SK-N-SH (cell line): ENCODE measurements at regions not wholly inside any gene's neighbourhood (a gene's known extent, or its start where the extent isn't known, plus 50 kb on each side); places are given as distances from the start of the nearest gene placed in this dataset.
"Not testable (repeated sequence)": the region's sequence is repeated elsewhere in the genome, so short reads cannot be mapped to it uniquely, and the experiment has no call there.

Experiments used
- CTCF ChIA-PET: fragments of 300-600, 350-600 bp; formaldehyde crosslinking; extraction: SDS; loops from one replicate; lab custom pipeline; 2021; lab: Yijun Ruan, JAX
- POLR2A ChIA-PET: fragments of 350-600 bp; sonication (Branson Sonifier 250); formaldehyde crosslinking; extraction: SDS; loops from one replicate; lab custom pipeline; 2020; ENCODE audit warnings: antibody characterized with exemption, inconsistent platforms; lab: Yijun Ruan, JAX
- DNase-seq: peaks from one replicate; pipeline ENCODE4 v3.0.0; 2012
- H2AFZ ChIP-seq: fragments of 200-600 bp; sonication (generic); 2 replicates; pipeline ENCODE4 v1.8.1; 2016; ENCODE audit warnings: antibody characterized with exemption, mild to moderate bottlenecking, low read depth
- H3F3A ChIP-seq: fragments of 200-600 bp; sonication (generic); replicated peaks from 2 replicates; pipeline ENCODE3; 2016; ENCODE audit warnings: antibody characterized with exemption, mild to moderate bottlenecking; ENCODE audit not compliant: insufficient read depth
- H3K27ac ChIP-seq, 2 experiments: fragments of 200-500 bp in 1 of 2; fragments of 200-600 bp in 1 of 2; sonication (Bioruptor generic) in 1 of 2; sonication (generic), shearing (Covaris generic) in 1 of 2; 2 replicates each; pipeline versions ENCODE4 v1.5.1 to v1.6.1; 2014 to 2016; ENCODE audit warnings: low read depth in 2 of 2, inconsistent platforms in 1 of 2, low read length in 1 of 2, mild to moderate bottlenecking in 1 of 2, mixed read lengths in 1 of 2
- H3K27me3 ChIP-seq: fragments of 200-600 bp; sonication (generic), shearing (Covaris generic); 2 replicates; pipeline ENCODE4 v1.6.1; 2016; ENCODE audit warnings: mixed run types; ENCODE audit not compliant: insufficient read depth
- H3K36me3 ChIP-seq, 2 experiments: fragments of 200-500 bp in 1 of 2; fragments of 200-600 bp in 1 of 2; sonication (Bioruptor generic) in 1 of 2; sonication (generic) in 1 of 2; replicated peaks in 1 of 2; 2 replicates each; pipeline versions ENCODE3 to v1.5.1; 2014 to 2016; ENCODE audit warnings: low read length in 1 of 2, mild to moderate bottlenecking in 1 of 2; ENCODE audit not compliant: insufficient read depth in 2 of 2, control insufficient read depth in 1 of 2
- H3K4me1 ChIP-seq, 2 experiments: fragments of 200-500 bp in 1 of 2; fragments of 200-600 bp in 1 of 2; sonication (Bioruptor generic) in 1 of 2; sonication (generic), shearing (Covaris generic) in 1 of 2; 2 replicates each; pipeline versions ENCODE4 v1.5.1 to v1.6.1; 2014 to 2016; ENCODE audit warnings: low read depth in 1 of 2, low read length in 1 of 2, mixed run types in 1 of 2; ENCODE audit not compliant: insufficient read depth in 2 of 2, control insufficient read depth in 1 of 2
- H3K4me2 ChIP-seq: fragments of 200-600 bp; sonication (generic), shearing (Covaris generic); 2 replicates; pipeline ENCODE4 v1.6.1; 2017; ENCODE audit warnings: mixed run types
- H3K4me3 ChIP-seq, 2 experiments: fragments of 200-500 bp in 1 of 2; fragments of 200-600 bp in 1 of 2; sonication (Bioruptor generic) in 1 of 2; sonication (generic), shearing (Covaris generic) in 1 of 2; 2 replicates each; pipeline versions ENCODE4 v1.5.1 to v1.8.1; 2014 to 2016; ENCODE audit warnings: low read depth in 2 of 2, inconsistent platforms in 1 of 2, low read length in 1 of 2, mild to moderate bottlenecking in 1 of 2, mixed read lengths in 1 of 2, moderate library complexity in 1 of 2
- H3K79me2 ChIP-seq: fragments of 200-600 bp; sonication (generic); 2 replicates; pipeline ENCODE4 v1.8.1; 2017; ENCODE audit warnings: mild to moderate bottlenecking; ENCODE audit not compliant: insufficient read depth
- H3K9ac ChIP-seq: fragments of 200-600 bp; sonication (generic); 2 replicates; pipeline ENCODE4 v1.6.1; 2017; ENCODE audit warnings: mixed run types
- H3K9me2 ChIP-seq: fragments of 200-600 bp; sonication (generic); 2 replicates; pipeline ENCODE4 v1.6.1; 2017; ENCODE audit warnings: mixed run types
- H3K9me3 ChIP-seq: fragments of 200-600 bp; sonication (generic); 2 replicates; pipeline ENCODE4 v1.6.1; 2017; ENCODE audit warnings: mixed run types, mild to moderate bottlenecking, moderate library complexity
- H4K20me1 ChIP-seq: fragments of 200-600 bp; sonication (generic); 2 replicates; pipeline ENCODE4 v1.6.1; 2017; ENCODE audit warnings: mild to moderate bottlenecking, mixed run types; ENCODE audit not compliant: insufficient read depth
- CHD2 ChIP-seq: fragments of 150-350 bp; IDR thresholded peaks from 2 replicates; pipeline ENCODE4 v1.6.1; 2018; ENCODE audit warnings: low read length; ENCODE audit not compliant: partially characterized antibody
- EP300 ChIP-seq, 2 experiments: IDR thresholded peaks; 2 replicates each; pipeline versions ENCODE4 v1.4.0 to v1.6.1; 2012; ENCODE audit warnings: borderline replicate concordance in 1 of 2, low read depth in 1 of 2, low read length in 1 of 2
- GABPA ChIP-seq: IDR thresholded peaks from 2 replicates; pipeline ENCODE4 v1.4.0; 2012; ENCODE audit warnings: low read depth, mild to moderate bottlenecking
- GATA2 ChIP-seq: sonication (generic); formaldehyde crosslinking; IDR thresholded peaks from 2 replicates; pipeline ENCODE4 v1.5.0; 2020; ENCODE audit warnings: mild to moderate bottlenecking, missing genetic modification reagents
- MEF2A ChIP-seq: IDR thresholded peaks from 2 replicates; pipeline ENCODE4 v1.4.0; 2012; ENCODE audit warnings: low read depth, borderline replicate concordance
- MXI1 ChIP-seq: IDR thresholded peaks from 2 replicates; pipeline ENCODE4 v1.6.1; 2012; ENCODE audit warnings: mild to moderate bottlenecking, low read depth, low read length, improper control_type of control experiment
- NFIC ChIP-seq: IDR thresholded peaks from 2 replicates; pipeline ENCODE4 v1.4.0; 2012; ENCODE audit warnings: borderline replicate concordance
- RCOR1 ChIP-seq: fragments of 150-350 bp; IDR thresholded peaks from 2 replicates; pipeline ENCODE4 v1.6.1; 2017; ENCODE audit warnings: antibody characterized with exemption, low read length
- RXRA ChIP-seq: IDR thresholded peaks from 2 replicates; pipeline ENCODE4 v1.4.0; 2012; ENCODE audit warnings: low read depth, mild to moderate bottlenecking, borderline replicate concordance
- SMC3 ChIP-seq: IDR thresholded peaks from 2 replicates; pipeline ENCODE4 v1.6.1; 2012; ENCODE audit warnings: low read depth, low read length, improper control_type of control experiment
- TAF1 ChIP-seq: IDR thresholded peaks from 2 replicates; pipeline ENCODE4 v1.6.1; 2012; ENCODE audit warnings: low read depth, mild to moderate bottlenecking, low read length, moderate library complexity, borderline replicate concordance
- TEAD4 ChIP-seq: IDR thresholded peaks from 2 replicates; pipeline ENCODE4 v1.4.0; 2012; ENCODE audit warnings: mild to moderate bottlenecking, borderline replicate concordance; ENCODE audit not compliant: insufficient read depth
- YY1 ChIP-seq: IDR thresholded peaks from 2 replicates; pipeline ENCODE4 v1.4.0; 2012; ENCODE audit warnings: low read depth, mild to moderate bottlenecking
- WGBS: methylation state at CpG from one replicate; pipeline ENCODE4 v1.1.6; 2017; ENCODE audit warnings: low lambda C conversion rate; 5-methylcytosine and 5-hydroxymethylcytosine counted together
- TF ChIP-seq, protein P1 (sequence below): fragments of 150-350 bp; IDR thresholded peaks from 2 replicates; pipeline ENCODE4 v1.6.1; 2017; ENCODE audit warnings: antibody characterized with exemption, low read length, low read depth, borderline replicate concordance
- TF ChIP-seq, protein P2 (sequence below): IDR thresholded peaks from 2 replicates; pipeline ENCODE4 v1.4.0; 2012; ENCODE audit warnings: low read depth, borderline replicate concordance

DNA sequence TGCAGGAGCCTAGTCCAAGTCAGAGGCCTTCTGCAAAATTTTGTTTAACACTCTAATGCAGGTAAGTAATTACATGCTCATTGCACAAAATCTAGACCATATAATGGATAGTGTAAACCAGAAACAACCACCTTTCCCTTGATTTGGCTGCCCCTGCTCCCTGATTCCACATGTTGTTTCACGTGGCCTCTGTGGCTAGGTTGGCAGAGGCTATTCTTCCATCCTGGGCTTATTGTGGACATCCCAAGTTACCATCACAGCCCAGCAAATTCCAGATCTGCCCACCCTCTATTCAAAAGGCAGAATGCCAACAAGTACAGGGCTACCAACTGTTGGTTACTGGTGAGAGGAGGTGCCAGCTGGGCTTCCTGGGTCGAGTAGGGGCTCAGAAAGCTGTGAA, 794.5 kb upstream of the GRM7 start:
- Histone ChIP-seq H4K20me1 (no peaks in the 10 kb centered on the region), H3K9me3 (no peaks in the 10 kb centered on the region), H3K4me2 (no peak overlapping the region), H3K9me2 (no peaks in the 10 kb centered on the region), H3K36me3 (no peaks in the 10 kb centered on the region), H3K79me2 (no peaks in the 10 kb centered on the region), H3K27me3 (no peaks in the 10 kb centered on the region), H3F3A (no peaks in the 10 kb centered on the region), H3K27ac (no peak overlapping the region), H3K4me3 (no peak overlapping the region), H3K9ac (no peak overlapping the region), H3K4me1 (no peaks in the 10 kb centered on the region; a peak in 1 of 4 replicates), H2AFZ (no peak overlapping the region)
- POLR2A ChIA-PET: no interaction called here
- WGBS: 13% methylated on average over 2 of the region's 2 CpGs
- TF ChIP-seq GATA2 (CRISPR knock-in tag): no peak
- TF ChIP-seq CHD2: no peak
- TF ChIP-seq YY1: no peak
- no peak for TF ChIP-seq RXRA
- TF ChIP-seq MEF2A: no peak
- no peak for TF ChIP-seq RCOR1
- no peak for TF ChIP-seq TEAD4
- TF ChIP-seq, protein P1, sequence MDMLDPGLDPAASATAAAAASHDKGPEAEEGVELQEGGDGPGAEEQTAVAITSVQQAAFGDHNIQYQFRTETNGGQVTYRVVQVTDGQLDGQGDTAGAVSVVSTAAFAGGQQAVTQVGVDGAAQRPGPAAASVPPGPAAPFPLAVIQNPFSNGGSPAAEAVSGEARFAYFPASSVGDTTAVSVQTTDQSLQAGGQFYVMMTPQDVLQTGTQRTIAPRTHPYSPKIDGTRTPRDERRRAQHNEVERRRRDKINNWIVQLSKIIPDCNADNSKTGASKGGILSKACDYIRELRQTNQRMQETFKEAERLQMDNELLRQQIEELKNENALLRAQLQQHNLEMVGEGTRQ: no peak
- TF ChIP-seq TAF1: no peak
- TF ChIP-seq GABPA: no peak
- TF ChIP-seq MXI1: no peak
- TF ChIP-seq, protein P2, sequence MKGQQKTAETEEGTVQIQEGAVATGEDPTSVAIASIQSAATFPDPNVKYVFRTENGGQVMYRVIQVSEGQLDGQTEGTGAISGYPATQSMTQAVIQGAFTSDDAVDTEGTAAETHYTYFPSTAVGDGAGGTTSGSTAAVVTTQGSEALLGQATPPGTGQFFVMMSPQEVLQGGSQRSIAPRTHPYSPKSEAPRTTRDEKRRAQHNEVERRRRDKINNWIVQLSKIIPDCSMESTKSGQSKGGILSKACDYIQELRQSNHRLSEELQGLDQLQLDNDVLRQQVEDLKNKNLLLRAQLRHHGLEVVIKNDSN: no peak
- no peak for TF ChIP-seq NFIC
- TF ChIP-seq SMC3: no peak
- TF ChIP-seq EP300 (IDR thresholded peaks at IDR 0.05; ENCODE audit: borderline replicate concordance in 1 of 2, low read depth in 1 of 2, low read length in 1 of 2): no peak
- DNase-seq: no peak
- CTCF ChIA-PET: no interaction called here

DNA sequence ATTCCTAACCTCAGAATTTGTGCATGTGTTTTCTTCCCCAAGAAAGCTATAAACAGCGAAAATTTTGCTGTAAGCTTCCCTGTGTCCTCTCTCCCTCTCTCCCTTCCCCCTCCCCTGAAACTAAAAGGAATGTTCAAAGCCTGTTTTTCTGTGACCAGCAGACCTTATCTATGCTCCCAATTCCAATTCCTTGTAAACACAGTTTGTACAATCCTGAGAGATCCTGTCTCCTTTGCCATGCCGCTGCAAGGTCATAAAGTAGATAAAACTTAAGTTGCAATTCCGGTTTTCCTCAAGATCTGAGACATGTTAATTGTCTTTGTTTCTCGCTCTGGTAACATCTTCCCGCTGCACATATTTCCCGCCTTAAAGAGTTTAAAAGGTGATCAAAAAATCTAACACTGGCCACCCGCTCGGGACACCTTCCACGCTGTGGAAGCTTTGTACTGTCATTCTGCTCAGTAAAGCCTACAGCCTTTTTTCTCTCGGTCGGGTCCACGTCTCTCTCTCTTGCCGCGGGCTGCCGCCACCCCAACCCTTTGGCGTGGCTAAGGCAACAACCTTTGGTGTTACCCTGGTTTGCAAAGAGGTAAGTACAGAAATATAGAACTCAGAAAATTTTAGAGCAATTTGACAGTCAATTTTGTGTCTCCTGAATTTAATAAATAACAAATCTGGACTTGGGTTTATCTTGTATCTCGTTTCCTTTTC, 793.9 kb upstream of the GRM7 start:
- H2AFZ ChIP-seq, H3K4me3 ChIP-seq, CTCF ChIA-PET, H3K4me2 ChIP-seq, H3K4me1 ChIP-seq, H3K9ac ChIP-seq, H3K27ac ChIP-seq, H4K20me1 ChIP-seq, H3K27me3 ChIP-seq, H3K9me2 ChIP-seq, H3K79me2 ChIP-seq, H3K9me3 ChIP-seq, H3F3A ChIP-seq, POLR2A ChIA-PET, DNase-seq, H3K36me3 ChIP-seq: not testable (repeated sequence)
- 44% methylated on average over 17 of the region's 17 CpGs for WGBS
